Thyroid gland (tissue), 4 donors: ENCODE measurements at regions not wholly inside any gene's neighbourhood (a gene's known extent, or its start where the extent isn't known, plus 50 kb on each side); places are given as distances from the start of the nearest gene placed in this dataset.

Experiments
- CTCF ChIP-seq, 6 experiments: fragments of 200-600 bp in 3 of 6; fragments of 450-650 bp in 3 of 6; sonication (generic) in 3 of 6; IDR thresholded peaks; one replicate each; pipeline ENCODE4 v1.5.1; 2016 to 2019; ENCODE audit warnings: antibody characterized with exemption in 6 of 6, mild to moderate bottlenecking in 2 of 6, inconsistent platforms in 1 of 6, moderate library complexity in 1 of 6
- POLR2A ChIP-seq, 2 donors: fragments of 450-650 bp; IDR thresholded peaks; one replicate each; pipeline ENCODE4 v1.6.1; 2017; ENCODE audit warnings: antibody characterized with exemption in 2 of 2, mild to moderate bottlenecking in 2 of 2, moderate library complexity in 1 of 2

- no peak for TF ChIP-seq CTCF (IDR thresholded peaks at IDR 0.05)
- no peak for TF ChIP-seq POLR2A (IDR thresholded peaks at IDR 0.05)
Observed at GRCh38 chr3:161999846-162000245, 503.2 kb downstream of the OTOL1 start.
